Gastrocnemius medialis (tissue), 4 donors: ENCODE measurements at regions not wholly inside any gene's neighbourhood (a gene's known extent, or its start where the extent isn't known, plus 50 kb on each side); places are given as distances from the start of the nearest gene placed in this dataset.

Experiments
- ATAC-seq, 2 donors: fragments of 150-250 bp; one replicate each; pipeline ENCODE4 v1.9.1; 2016
- DNase-seq, 2 donors: peaks; one replicate each; pipeline ENCODE4 v3.0.0-alpha.2; 2019
- H3K27ac ChIP-seq, 4 donors: fragments of 200-600 bp; sonication (generic); 1 replicate in 1 of 4; 2 replicates in 3 of 4; pipeline ENCODE4 v1.5.1; 2016 to 2018; ENCODE audit warnings: mild to moderate bottlenecking in 2 of 4, moderate library complexity in 1 of 4
- H3K27me3 ChIP-seq, 3 donors: fragments of 200-600 bp; sonication (generic) in 2 of 3; 1 replicate in 1 of 3; 2 replicates in 2 of 3; pipeline versions ENCODE4 v1.5.1 to v1.6.0; 2016 to 2019; ENCODE audit warnings: mild to moderate bottlenecking in 1 of 3, moderate library complexity in 1 of 3
- H3K36me3 ChIP-seq, 2 donors: fragments of 200-600 bp; sonication (generic) in 1 of 2; one replicate each; pipeline ENCODE4 v1.5.1; 2017 to 2018
- H3K4me1 ChIP-seq, 2 donors: fragments of 200-600 bp; sonication (generic) in 1 of 2; one replicate each; pipeline ENCODE4 v1.5.1; 2016 to 2017; ENCODE audit warnings: mild to moderate bottlenecking in 2 of 2
- H3K4me3 ChIP-seq, 4 donors: fragments of 200-600 bp; sonication (generic) in 3 of 4; 1 replicate in 1 of 4; 2 replicates in 3 of 4; pipeline ENCODE4 v1.5.1; 2016 to 2019; ENCODE audit warnings: mild to moderate bottlenecking in 2 of 4
- H3K9me3 ChIP-seq, 3 donors: fragments of 200-600 bp; sonication (generic) in 2 of 3; 1 replicate in 1 of 3; 2 replicates in 2 of 3; pipeline ENCODE4 v1.5.1; 2016 to 2019
- POLR2A ChIP-seq, 2 donors: fragments of 450-650 bp; IDR thresholded peaks; one replicate each; pipeline ENCODE4 v1.6.1; 2017; ENCODE audit warnings: antibody characterized with exemption in 2 of 2, mild to moderate bottlenecking in 2 of 2, moderate library complexity in 2 of 2
- in situ Hi-C, 4 donors: fragments of 200-750 bp; cut with MboI; loops; one replicate each; pipeline versions ENCODE4 v1.15.0 to v1.8.0; 2017; ENCODE audit warnings: low sequenced_read_pairs in 4 of 4
- intact Hi-C: fragments of 100-400 bp; cut with DNase I; formaldehyde crosslinking; loops from one replicate; pipeline ENCODE4 v1.15.1; 2023; ENCODE audit warnings: low total_unique reads
- TF ChIP-seq, protein P1 (sequence below), 5 experiments: fragments of 450-650 bp in 3 of 5; fragments of 200-600 bp in 2 of 5; sonication (generic) in 2 of 5; IDR thresholded peaks in 4 of 5; conservative IDR thresholded peaks in 1 of 5; 1 replicate in 4 of 5; 2 replicates in 1 of 5; pipeline ENCODE4 v1.5.1; 2016 to 2019; ENCODE audit warnings: antibody characterized with exemption in 5 of 5, mild to moderate bottlenecking in 3 of 5, moderate library complexity in 3 of 5

GRCh38 chr2:20507166-20507692, 60.4 kb downstream of the RHOB start:
- Histone ChIP-seq H3K9me3 (no peaks in the 10 kb centered on the region), H3K4me1 (peaks cover 0 to 12% of the 10 kb centered on the region in 2 donors), H3K36me3 (no peaks in the 10 kb centered on the region), H3K27ac (peak overlapping the region in 1 of 4 donors; percentile 40), H3K27me3 (no peaks in the 10 kb centered on the region), H3K4me3 (no peak overlapping the region)
- ATAC-seq = peak; percentile 82 to 93
- DNase-seq = peak in 1 of 2 donors; percentile 36
- intact Hi-C loops = no loop called here
- in situ Hi-C loops = no loop called here
- TF ChIP-seq POLR2A (IDR thresholded peaks at IDR 0.05) = no peak
- TF ChIP-seq, protein P1, sequence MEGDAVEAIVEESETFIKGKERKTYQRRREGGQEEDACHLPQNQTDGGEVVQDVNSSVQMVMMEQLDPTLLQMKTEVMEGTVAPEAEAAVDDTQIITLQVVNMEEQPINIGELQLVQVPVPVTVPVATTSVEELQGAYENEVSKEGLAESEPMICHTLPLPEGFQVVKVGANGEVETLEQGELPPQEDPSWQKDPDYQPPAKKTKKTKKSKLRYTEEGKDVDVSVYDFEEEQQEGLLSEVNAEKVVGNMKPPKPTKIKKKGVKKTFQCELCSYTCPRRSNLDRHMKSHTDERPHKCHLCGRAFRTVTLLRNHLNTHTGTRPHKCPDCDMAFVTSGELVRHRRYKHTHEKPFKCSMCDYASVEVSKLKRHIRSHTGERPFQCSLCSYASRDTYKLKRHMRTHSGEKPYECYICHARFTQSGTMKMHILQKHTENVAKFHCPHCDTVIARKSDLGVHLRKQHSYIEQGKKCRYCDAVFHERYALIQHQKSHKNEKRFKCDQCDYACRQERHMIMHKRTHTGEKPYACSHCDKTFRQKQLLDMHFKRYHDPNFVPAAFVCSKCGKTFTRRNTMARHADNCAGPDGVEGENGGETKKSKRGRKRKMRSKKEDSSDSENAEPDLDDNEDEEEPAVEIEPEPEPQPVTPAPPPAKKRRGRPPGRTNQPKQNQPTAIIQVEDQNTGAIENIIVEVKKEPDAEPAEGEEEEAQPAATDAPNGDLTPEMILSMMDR (IDR thresholded peaks at IDR 0.05 in 4 of 5, conservative IDR thresholded peaks at IDR 0.05 in 1 of 5) = no peak

DNA sequence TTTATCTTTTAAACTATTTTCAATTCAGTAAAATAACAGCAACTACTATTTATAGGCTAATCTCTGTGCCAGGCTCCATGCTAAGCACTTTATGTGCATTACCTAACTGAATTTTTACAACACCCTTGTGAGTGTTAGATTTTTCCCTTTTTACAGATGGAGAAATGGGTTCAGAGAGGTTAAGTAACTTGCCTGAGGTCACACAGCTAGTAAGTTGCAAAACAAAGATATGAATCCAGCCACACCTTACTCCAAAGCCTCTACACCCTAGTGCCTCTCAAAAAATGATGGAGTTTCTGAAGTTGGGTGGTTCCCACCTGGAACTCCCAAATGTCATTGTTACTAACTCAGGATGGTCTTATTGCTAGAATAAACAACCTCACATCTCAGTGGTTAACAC, 60.8 kb downstream of the RHOB start:
- Histone ChIP-seq H3K27me3 (no peaks in the 10 kb centered on the region), H3K27ac (peak overlapping the region in 1 of 4 donors; percentile 40), H3K4me1 (peaks cover 0 to 12% of the 10 kb centered on the region in 2 donors), H3K9me3 (no peaks in the 10 kb centered on the region), H3K36me3 (no peaks in the 10 kb centered on the region), H3K4me3 (no peak overlapping the region)
- TF ChIP-seq, protein P1 (IDR thresholded peaks at IDR 0.05 in 4 of 5, conservative IDR thresholded peaks at IDR 0.05 in 1 of 5) = no peak
- TF ChIP-seq POLR2A (IDR thresholded peaks at IDR 0.05) = no peak
- DNase-seq (no peak), ATAC-seq (no peak)
- in situ Hi-C loops (no loop called here), intact Hi-C loops (no loop called here)

GRCh38 chr2:20509301-20509769, 62.5 kb downstream of the RHOB start:
- DNase-seq (peak in 1 of 2 donors; percentile 10), ATAC-seq (no peak)
- in situ Hi-C loops = no loop called here
- Histone ChIP-seq H3K27me3 (no peaks in the 10 kb centered on the region), H3K9me3 (no peaks in the 10 kb centered on the region), H3K4me3 (no peak overlapping the region), H3K4me1 (peaks cover 0 to 12% of the 10 kb centered on the region in 2 donors), H3K27ac (no peak overlapping the region), H3K36me3 (no peaks in the 10 kb centered on the region)
- TF ChIP-seq, protein P1 (IDR thresholded peaks at IDR 0.05 in 4 of 5, conservative IDR thresholded peaks at IDR 0.05 in 1 of 5) = no peak
- TF ChIP-seq POLR2A (IDR thresholded peaks at IDR 0.05) = no peak
- intact Hi-C loops = no loop called here

DNA sequence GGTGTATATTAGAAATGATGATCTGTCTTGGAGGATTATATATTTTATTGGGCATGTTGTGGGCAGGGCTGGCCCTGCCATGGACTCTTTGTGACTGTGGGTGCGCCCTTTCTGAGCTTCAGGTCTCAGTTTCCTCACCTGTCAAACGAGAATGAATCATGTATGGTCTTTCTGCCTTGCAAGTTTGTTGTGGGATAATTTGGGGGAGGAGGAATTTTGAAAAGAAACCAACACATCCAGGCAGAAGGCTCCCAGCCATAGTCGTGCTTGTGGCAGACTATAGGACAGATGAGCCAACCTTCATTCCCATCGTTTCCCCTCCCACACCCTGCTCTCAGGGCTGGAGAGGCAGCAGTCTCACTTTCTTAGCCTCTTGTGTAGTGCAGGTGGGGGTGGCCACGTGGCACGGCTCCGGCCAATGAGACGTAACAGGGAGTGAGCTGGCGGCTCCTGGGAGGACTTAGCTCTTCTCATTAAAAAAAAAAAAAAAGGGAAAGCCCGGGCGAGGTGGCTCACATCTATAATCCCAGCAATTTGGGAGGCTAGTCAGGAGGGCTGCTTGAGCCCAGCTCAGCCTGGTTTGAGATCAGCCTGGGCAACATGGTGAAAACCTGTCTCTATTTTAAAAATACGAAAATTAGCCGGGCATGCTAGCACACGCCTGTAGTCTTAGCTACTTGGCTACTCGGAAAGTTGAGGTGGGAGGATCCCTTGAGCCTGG, 63.1 kb downstream of the RHOB start:
- no peaks in the 10 kb centered on the region for H3K9me3 ChIP-seq
- no peaks in the 10 kb centered on the region for H3K36me3 ChIP-seq
- ATAC-seq = no peak
- H3K4me3 ChIP-seq = no peak overlapping the region
- intact Hi-C loops = no loop called here
- no peak overlapping the region for H3K27ac ChIP-seq
- peaks cover 0 to 12% of the 10 kb centered on the region in 2 donors for H3K4me1 ChIP-seq
- in situ Hi-C loops = no loop called here
- no peak for DNase-seq
- TF ChIP-seq POLR2A (IDR thresholded peaks at IDR 0.05) = no peak
- TF ChIP-seq, protein P1 (IDR thresholded peaks at IDR 0.05 in 4 of 5, conservative IDR thresholded peaks at IDR 0.05 in 1 of 5) = no peak
- no peaks in the 10 kb centered on the region for H3K27me3 ChIP-seq
